ENCODE measurements at regions not wholly inside any gene's neighbourhood (a gene's known extent, or its start where the extent isn't known, plus 50 kb on each side); places are given as distances from the start of the nearest gene placed in this dataset.

GRCh38 chr16:5693426-5693825, 595.8 kb upstream of the EEF2KMT start:
- TF ChIP-seq CTCF (IDR thresholded peaks at IDR 0.05) (no peak), POLR2A (IDR thresholded peaks at IDR 0.05) (no peak)
